ENCODE measurements at regions not wholly inside any gene's neighbourhood (a gene's known extent, or its start where the extent isn't known, plus 50 kb on each side); places are given as distances from the start of the nearest gene placed in this dataset.
"Not testable (repeated sequence)": the region's sequence is repeated elsewhere in the genome, so short reads cannot be mapped to it uniquely, and the experiment has no call there.

DNA sequence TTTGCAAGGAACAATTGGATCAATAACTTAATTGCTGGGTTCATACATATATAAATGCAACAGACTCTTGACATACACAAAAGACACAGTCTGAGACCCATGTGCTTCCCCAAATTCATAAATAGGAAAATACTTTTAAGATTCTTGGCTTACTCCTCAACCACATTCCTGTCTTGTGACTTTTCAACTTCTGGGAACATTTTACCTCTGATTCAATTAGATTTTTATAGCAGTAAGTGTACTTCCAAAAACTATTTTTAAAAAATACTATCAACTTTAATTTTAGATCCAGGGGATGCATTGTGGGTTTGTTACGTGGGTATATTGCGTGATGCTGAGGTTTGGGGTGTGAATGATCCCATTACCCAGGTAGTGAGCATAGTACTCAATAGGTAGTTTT, 406.7 kb downstream of the RPS6KC1 start:
- Histone ChIP-seq H3F3A (ENCODE audit: low read length, unreplicated experiment) (no peaks in the 10 kb centered on the region), H3K9ac (ENCODE audit: low read length) (no peak overlapping the region), H3K4me1 (ENCODE audit: insufficient read depth, low read length) (no peaks in the 10 kb centered on the region), H3K4me3 (ENCODE audit: low read length) (no peak overlapping the region), H3K9me2 (replicated peaks; ENCODE audit: low read length) (no peaks in the 10 kb centered on the region), H2AFZ (ENCODE audit: low read length) (no peak overlapping the region), H3K27ac (ENCODE audit: low read length) (no peak overlapping the region), H3K36me3 (ENCODE audit: low read depth, low read length) (no peaks in the 10 kb centered on the region), H4K20me1 (ENCODE audit: low read length) (no peaks in the 10 kb centered on the region), H3K4me2 (ENCODE audit: low read length) (no peak overlapping the region), H3K79me2 (ENCODE audit: low read length) (no peaks in the 10 kb centered on the region), H3K27me3 (ENCODE audit: low read length) (peaks cover 37% of the 10 kb centered on the region), H3K9me3 (ENCODE audit: low read length) (no peaks in the 10 kb centered on the region)
- no peak for DNase-seq
- intact Hi-C loops (cut with micrococcal nuclease): no loop called here
- no TSS peak for BruUV-seq (replicated peaks)
- ATAC-seq: no peak
- CTCF ChIA-PET: no interaction called here
- POLR2A ChIA-PET (ENCODE audit: unreplicated experiment): no interaction called here
- TF ChIP-seq, protein P1, sequence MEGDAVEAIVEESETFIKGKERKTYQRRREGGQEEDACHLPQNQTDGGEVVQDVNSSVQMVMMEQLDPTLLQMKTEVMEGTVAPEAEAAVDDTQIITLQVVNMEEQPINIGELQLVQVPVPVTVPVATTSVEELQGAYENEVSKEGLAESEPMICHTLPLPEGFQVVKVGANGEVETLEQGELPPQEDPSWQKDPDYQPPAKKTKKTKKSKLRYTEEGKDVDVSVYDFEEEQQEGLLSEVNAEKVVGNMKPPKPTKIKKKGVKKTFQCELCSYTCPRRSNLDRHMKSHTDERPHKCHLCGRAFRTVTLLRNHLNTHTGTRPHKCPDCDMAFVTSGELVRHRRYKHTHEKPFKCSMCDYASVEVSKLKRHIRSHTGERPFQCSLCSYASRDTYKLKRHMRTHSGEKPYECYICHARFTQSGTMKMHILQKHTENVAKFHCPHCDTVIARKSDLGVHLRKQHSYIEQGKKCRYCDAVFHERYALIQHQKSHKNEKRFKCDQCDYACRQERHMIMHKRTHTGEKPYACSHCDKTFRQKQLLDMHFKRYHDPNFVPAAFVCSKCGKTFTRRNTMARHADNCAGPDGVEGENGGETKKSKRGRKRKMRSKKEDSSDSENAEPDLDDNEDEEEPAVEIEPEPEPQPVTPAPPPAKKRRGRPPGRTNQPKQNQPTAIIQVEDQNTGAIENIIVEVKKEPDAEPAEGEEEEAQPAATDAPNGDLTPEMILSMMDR (conservative IDR thresholded peaks at IDR 0.05; ENCODE audit: low read depth, low read length): no peak
- no peak for TF ChIP-seq EZH2phosphoT487 (IDR thresholded peaks at IDR 0.05; ENCODE audit: borderline replicate concordance, low read length)
- no peak for TF ChIP-seq EZH2 (IDR thresholded peaks at IDR 0.05; ENCODE audit: low read length, unreplicated experiment)

DNA sequence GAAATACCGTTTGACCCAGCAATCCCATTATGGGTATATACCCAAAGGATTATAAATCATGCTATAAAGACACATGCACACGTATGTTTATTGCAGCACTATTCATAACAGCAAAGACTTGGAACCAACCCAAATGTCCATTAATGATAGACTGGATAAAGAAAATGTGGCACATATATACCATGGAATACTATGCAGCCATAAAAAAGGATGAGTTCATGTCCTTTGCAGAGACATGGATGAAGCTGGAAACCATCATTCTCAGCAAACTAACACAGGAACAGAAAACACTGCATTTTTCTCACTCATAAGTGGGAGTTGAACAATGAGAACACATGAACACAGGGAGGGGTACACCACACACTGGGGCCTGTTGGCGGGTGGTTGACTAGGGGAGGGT, 411.3 kb downstream of the RPS6KC1 start:
- H3K27me3 ChIP-seq (ENCODE audit: low read length); H3K4me2 ChIP-seq (ENCODE audit: low read length); BruUV-seq (replicated peaks); H3K9ac ChIP-seq (ENCODE audit: low read length); H2AFZ ChIP-seq (ENCODE audit: low read length); H3K4me3 ChIP-seq (ENCODE audit: low read length); CTCF ChIA-PET; H3K79me2 ChIP-seq (ENCODE audit: low read length); H3F3A ChIP-seq (ENCODE audit: low read length, unreplicated experiment); intact Hi-C loops (cut with micrococcal nuclease); H3K36me3 ChIP-seq (ENCODE audit: low read depth, low read length); H3K27ac ChIP-seq (ENCODE audit: low read length); H3K9me3 ChIP-seq (ENCODE audit: low read length); H4K20me1 ChIP-seq (ENCODE audit: low read length); POLR2A ChIA-PET (ENCODE audit: unreplicated experiment); DNase-seq; ATAC-seq; H3K9me2 ChIP-seq (replicated peaks; ENCODE audit: low read length): not testable (repeated sequence)
- peaks cover 23% of the 10 kb centered on the region for H3K4me1 ChIP-seq (ENCODE audit: insufficient read depth, low read length)

DNA sequence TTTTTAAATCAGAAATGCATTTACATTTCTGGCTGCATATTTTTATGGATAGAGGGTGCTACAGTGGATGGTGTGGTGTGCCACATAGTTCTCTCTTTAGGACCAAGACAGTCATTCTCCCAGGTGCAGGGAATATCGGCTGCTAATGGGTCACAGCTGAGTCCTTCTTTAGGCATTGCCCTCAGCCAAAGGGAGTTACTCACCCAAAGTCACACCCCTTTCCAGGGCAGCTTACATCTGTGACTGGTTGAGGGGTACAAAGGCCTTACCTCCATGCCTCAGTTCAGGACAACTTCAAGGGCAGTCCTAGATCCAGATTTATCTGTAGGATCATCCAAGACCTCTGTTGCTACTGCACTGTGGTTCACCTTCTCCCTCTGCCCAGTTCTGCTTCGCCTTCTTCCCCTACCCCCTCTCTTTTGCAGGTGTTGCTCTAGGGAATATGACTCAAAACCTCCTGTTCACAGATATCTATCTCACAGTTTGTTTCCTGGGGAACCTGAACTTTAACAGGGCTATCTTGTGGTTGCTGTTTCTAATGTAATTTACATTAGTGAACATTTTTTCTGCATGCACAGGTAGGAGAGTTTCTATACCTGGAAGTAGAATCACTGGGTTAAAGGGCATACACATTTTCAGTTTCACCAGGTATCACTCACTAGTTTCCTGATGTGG, 413.9 kb downstream of the RPS6KC1 start:
- H3K27me3 ChIP-seq (ENCODE audit: low read length): peaks cover 17% of the 10 kb centered on the region
- peak overlapping the region; percentile 27 for H3K4me2 ChIP-seq (ENCODE audit: low read length)
- no peak overlapping the region for H3K9ac ChIP-seq (ENCODE audit: low read length)
- no peaks in the 10 kb centered on the region for H3K79me2 ChIP-seq (ENCODE audit: low read length)
- H3K9me3 ChIP-seq (ENCODE audit: low read length): no peaks in the 10 kb centered on the region
- H3K4me3 ChIP-seq (ENCODE audit: low read length): no peak overlapping the region
- TF ChIP-seq, protein P1 (conservative IDR thresholded peaks at IDR 0.05; ENCODE audit: low read depth, low read length): no peak
- no peak for TF ChIP-seq EZH2phosphoT487 (IDR thresholded peaks at IDR 0.05; ENCODE audit: borderline replicate concordance, low read length)
- TF ChIP-seq EZH2 (IDR thresholded peaks at IDR 0.05; ENCODE audit: low read length, unreplicated experiment): no peak
- H3F3A ChIP-seq (ENCODE audit: low read length, unreplicated experiment): no peaks in the 10 kb centered on the region
- no TSS peak for BruUV-seq (replicated peaks)
- peak overlapping the region; percentile 45 for H3K27ac ChIP-seq (ENCODE audit: low read length)
- peak; percentile 88 for DNase-seq
- intact Hi-C loops (cut with micrococcal nuclease): no loop called here
- no peaks in the 10 kb centered on the region for H4K20me1 ChIP-seq (ENCODE audit: low read length)
- POLR2A ChIA-PET (ENCODE audit: unreplicated experiment): no interaction called here
- CTCF ChIA-PET: interaction anchor here (0.6 kb wide), 1 partner anchor 704 kb away, joined by 4 read pairs; no protein-coding TSS in a partner anchor
- 0 out of 2 replicates have a peak overlapping the region, but pooled peaks have one; percentile 11 for H2AFZ ChIP-seq (ENCODE audit: low read length)
- H3K4me1 ChIP-seq (ENCODE audit: insufficient read depth, low read length): peaks cover 23% of the 10 kb centered on the region
- H3K36me3 ChIP-seq (ENCODE audit: low read depth, low read length): no peaks in the 10 kb centered on the region
- H3K9me2 ChIP-seq (replicated peaks; ENCODE audit: low read length): no peaks in the 10 kb centered on the region
- ATAC-seq: peak; percentile 48

All from PC-3 (cell line).